Vagina (tissue), 2 donors: ENCODE measurements at regions not wholly inside any gene's neighbourhood (a gene's known extent, or its start where the extent isn't known, plus 50 kb on each side); places are given as distances from the start of the nearest gene placed in this dataset.

Experiments used
- DNase-seq, 2 donors: peaks; one replicate each; pipeline ENCODE4 v3.0.0-alpha.2; 2017; ENCODE audit errors: extremely low spot score in 2 of 2
- H3K27ac ChIP-seq: fragments of 200-600 bp; sonication (generic); one replicate; pipeline ENCODE4 v1.5.1; 2019
- H3K27me3 ChIP-seq: fragments of 200-600 bp; sonication (generic); one replicate; pipeline ENCODE4 v1.5.1; 2019
- H3K36me3 ChIP-seq, 2 donors: fragments of 200-600 bp; sonication (generic); one replicate each; pipeline ENCODE4 v1.5.1; 2017 to 2019
- H3K4me1 ChIP-seq: fragments of 200-600 bp; sonication (generic); one replicate; pipeline ENCODE4 v1.5.1; 2019
- H3K4me3 ChIP-seq, 2 donors: fragments of 200-600 bp; sonication (generic); 1 replicate in 1 of 2; 2 replicates in 1 of 2; pipeline ENCODE4 v1.5.1; 2016 to 2019
- H3K9me3 ChIP-seq: fragments of 200-600 bp; sonication (generic); one replicate; pipeline ENCODE4 v1.5.1; 2019
- CTCF ChIP-seq, 3 experiments: fragments of 450-650 bp in 2 of 3; fragments of 200-600 bp in 1 of 3; sonication (generic) in 1 of 3; IDR thresholded peaks; one replicate each; pipeline ENCODE4 v1.5.1; 2017 to 2019; ENCODE audit warnings: antibody characterized with exemption in 3 of 3, mild to moderate bottlenecking in 2 of 3, moderate library complexity in 2 of 3
- POLR2A ChIP-seq, 2 donors: fragments of 450-650 bp; IDR thresholded peaks; one replicate each; pipeline ENCODE4 v1.6.1; 2017; ENCODE audit warnings: antibody characterized with exemption in 2 of 2, mild to moderate bottlenecking in 2 of 2, moderate library complexity in 2 of 2
- POLR2AphosphoS5 ChIP-seq, 2 donors: sonication (generic); formaldehyde crosslinking; IDR thresholded peaks; one replicate each; pipeline ENCODE4 v1.9.0; 2017; ENCODE audit warnings: antibody characterized with exemption in 2 of 2, mild to moderate bottlenecking in 2 of 2, low read depth in 1 of 2; ENCODE audit not compliant: insufficient read depth in 1 of 2
- intact Hi-C: fragments of 100-400 bp; cut with DNase I; formaldehyde crosslinking; loops from one replicate; pipeline ENCODE4 v1.15.1; 2023

- Histone ChIP-seq H3K9me3 (no peaks in the 10 kb centered on the region), H3K27ac (peak overlapping the region; percentile 94), H3K27me3 (no peaks in the 10 kb centered on the region), H3K4me3 (peak overlapping the region in 1 of 2 donors; percentile 4), H3K4me1 (peaks cover 52% of the 10 kb centered on the region), H3K36me3 (no peaks in the 10 kb centered on the region)
- intact Hi-C loops: no loop called here
- TF ChIP-seq POLR2A (IDR thresholded peaks at IDR 0.05): no peak
- no peak for TF ChIP-seq CTCF (IDR thresholded peaks at IDR 0.05)
- TF ChIP-seq POLR2AphosphoS5 (IDR thresholded peaks at IDR 0.05; ENCODE audit: insufficient read depth in 1 of 2, low read depth in 1 of 2): no peak
- no peak for DNase-seq
These were observed 94.4 kb upstream of the COL1A2 start for GRCh38 chr7:94300176-94300835.

- Histone ChIP-seq H3K9me3 (no peaks in the 10 kb centered on the region), H3K4me3 (peak overlapping the region in 1 of 2 donors; percentile 4), H3K27ac (peak overlapping the region; percentile 94), H3K36me3 (no peaks in the 10 kb centered on the region), H3K27me3 (no peaks in the 10 kb centered on the region), H3K4me1 (peaks cover 49% of the 10 kb centered on the region)
- intact Hi-C loops: no loop called here
- TF ChIP-seq POLR2A (IDR thresholded peaks at IDR 0.05) (no peak), CTCF (IDR thresholded peaks at IDR 0.05) (peak in 1 of 3 experiments; percentile 7), POLR2AphosphoS5 (IDR thresholded peaks at IDR 0.05; ENCODE audit: insufficient read depth in 1 of 2, low read depth in 1 of 2) (peak; percentile 33 to 73)
- peak in 1 of 2 donors; percentile 94 for DNase-seq
These were observed 93.6 kb upstream of the COL1A2 start for GRCh38 chr7:94301024-94301586.

- Histone ChIP-seq H3K9me3 (no peaks in the 10 kb centered on the region), H3K27me3 (no peaks in the 10 kb centered on the region), H3K4me3 (no peak overlapping the region), H3K4me1 (peaks cover 37% of the 10 kb centered on the region), H3K36me3 (no peaks in the 10 kb centered on the region), H3K27ac (peak overlapping the region; percentile 94)
- intact Hi-C loops: no loop called here
- TF ChIP-seq CTCF (IDR thresholded peaks at IDR 0.05) (no peak), POLR2AphosphoS5 (IDR thresholded peaks at IDR 0.05; ENCODE audit: insufficient read depth in 1 of 2, low read depth in 1 of 2) (no peak), POLR2A (IDR thresholded peaks at IDR 0.05) (no peak)
- DNase-seq: no peak
These were observed 91.6 kb upstream of the COL1A2 start for GRCh38 chr7:94303118-94303517.

- TF ChIP-seq POLR2A (IDR thresholded peaks at IDR 0.05) (no peak), CTCF (IDR thresholded peaks at IDR 0.05) (no peak), POLR2AphosphoS5 (IDR thresholded peaks at IDR 0.05; ENCODE audit: insufficient read depth in 1 of 2, low read depth in 1 of 2) (peak in 1 of 2 donors; percentile 17)
- Histone ChIP-seq H3K4me3 (no peak overlapping the region), H3K27me3 (no peaks in the 10 kb centered on the region), H3K4me1 (peaks cover 31% of the 10 kb centered on the region), H3K36me3 (no peaks in the 10 kb centered on the region), H3K27ac (peak overlapping the region; percentile 94), H3K9me3 (no peaks in the 10 kb centered on the region)
- intact Hi-C loops: loop anchor here (1.0 kb wide), 1 partner anchor 9 kb away; no protein-coding TSS in a partner anchor
- DNase-seq: no peak
These were observed 91.0 kb upstream of the COL1A2 start for GRCh38 chr7:94303695-94304094.

GRCh38 chr7:94304878-94305277 is 89.8 kb upstream of the COL1A2 start:
- no peak for DNase-seq
- no peaks in the 10 kb centered on the region for H3K27me3 ChIP-seq
- no peak overlapping the region for H3K4me3 ChIP-seq
- intact Hi-C loops: loop anchor here (1.0 kb wide), 1 partner anchor 7 kb away; no protein-coding TSS in a partner anchor
- H3K36me3 ChIP-seq: no peaks in the 10 kb centered on the region
- peaks cover 30% of the 10 kb centered on the region for H3K4me1 ChIP-seq
- H3K27ac ChIP-seq: peak overlapping the region; percentile 94
- TF ChIP-seq POLR2AphosphoS5 (IDR thresholded peaks at IDR 0.05; ENCODE audit: insufficient read depth in 1 of 2, low read depth in 1 of 2) (no peak), POLR2A (IDR thresholded peaks at IDR 0.05) (no peak), CTCF (IDR thresholded peaks at IDR 0.05) (no peak)
- no peaks in the 10 kb centered on the region for H3K9me3 ChIP-seq
